Gastroesophageal sphincter (tissue), 3 donors: ENCODE measurements at regions not wholly inside any gene's neighbourhood (a gene's known extent, or its start where the extent isn't known, plus 50 kb on each side); places are given as distances from the start of the nearest gene placed in this dataset.

Source experiments
- POLR2A ChIP-seq, 2 donors: fragments of 450-650 bp; IDR thresholded peaks; one replicate each; pipeline ENCODE4 v1.6.1; 2017; ENCODE audit warnings: antibody characterized with exemption in 2 of 2, mild to moderate bottlenecking in 2 of 2, moderate library complexity in 1 of 2
- TF ChIP-seq, protein P1 (sequence below), 4 experiments: fragments of 200-600 bp in 2 of 4; fragments of 450-650 bp in 2 of 4; sonication (generic) in 1 of 4; IDR thresholded peaks; one replicate each; pipeline ENCODE4 v1.5.1; 2017 to 2019; ENCODE audit warnings: antibody characterized with exemption in 4 of 4, mild to moderate bottlenecking in 2 of 4, moderate library complexity in 2 of 4

- TF ChIP-seq POLR2A (IDR thresholded peaks at IDR 0.05) = no peak
- TF ChIP-seq, protein P1, sequence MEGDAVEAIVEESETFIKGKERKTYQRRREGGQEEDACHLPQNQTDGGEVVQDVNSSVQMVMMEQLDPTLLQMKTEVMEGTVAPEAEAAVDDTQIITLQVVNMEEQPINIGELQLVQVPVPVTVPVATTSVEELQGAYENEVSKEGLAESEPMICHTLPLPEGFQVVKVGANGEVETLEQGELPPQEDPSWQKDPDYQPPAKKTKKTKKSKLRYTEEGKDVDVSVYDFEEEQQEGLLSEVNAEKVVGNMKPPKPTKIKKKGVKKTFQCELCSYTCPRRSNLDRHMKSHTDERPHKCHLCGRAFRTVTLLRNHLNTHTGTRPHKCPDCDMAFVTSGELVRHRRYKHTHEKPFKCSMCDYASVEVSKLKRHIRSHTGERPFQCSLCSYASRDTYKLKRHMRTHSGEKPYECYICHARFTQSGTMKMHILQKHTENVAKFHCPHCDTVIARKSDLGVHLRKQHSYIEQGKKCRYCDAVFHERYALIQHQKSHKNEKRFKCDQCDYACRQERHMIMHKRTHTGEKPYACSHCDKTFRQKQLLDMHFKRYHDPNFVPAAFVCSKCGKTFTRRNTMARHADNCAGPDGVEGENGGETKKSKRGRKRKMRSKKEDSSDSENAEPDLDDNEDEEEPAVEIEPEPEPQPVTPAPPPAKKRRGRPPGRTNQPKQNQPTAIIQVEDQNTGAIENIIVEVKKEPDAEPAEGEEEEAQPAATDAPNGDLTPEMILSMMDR (IDR thresholded peaks at IDR 0.05) = no peak
Measured at GRCh38 chr1:55321942-55322341, 106.8 kb upstream of the USP24 start.
